NT2/D1 (cell line): ENCODE measurements at regions not wholly inside any gene's neighbourhood (a gene's known extent, or its start where the extent isn't known, plus 50 kb on each side); places are given as distances from the start of the nearest gene placed in this dataset.

ENCODE experiments used
- SUZ12 ChIP-seq: IDR thresholded peaks from 2 replicates; pipeline ENCODE4 v1.6.1; 2011; ENCODE audit not compliant: insufficient read length, insufficient read depth; ENCODE audit errors: extremely low read depth
- YY1 ChIP-seq: IDR thresholded peaks from 2 replicates; pipeline ENCODE4 v1.6.1; 2011; ENCODE audit not compliant: insufficient read length, insufficient read depth
- ZNF274 ChIP-seq: IDR thresholded peaks from 2 replicates; pipeline ENCODE4 v1.6.1; 2011; ENCODE audit warnings: mild to moderate bottlenecking, low read depth, low read length

DNA sequence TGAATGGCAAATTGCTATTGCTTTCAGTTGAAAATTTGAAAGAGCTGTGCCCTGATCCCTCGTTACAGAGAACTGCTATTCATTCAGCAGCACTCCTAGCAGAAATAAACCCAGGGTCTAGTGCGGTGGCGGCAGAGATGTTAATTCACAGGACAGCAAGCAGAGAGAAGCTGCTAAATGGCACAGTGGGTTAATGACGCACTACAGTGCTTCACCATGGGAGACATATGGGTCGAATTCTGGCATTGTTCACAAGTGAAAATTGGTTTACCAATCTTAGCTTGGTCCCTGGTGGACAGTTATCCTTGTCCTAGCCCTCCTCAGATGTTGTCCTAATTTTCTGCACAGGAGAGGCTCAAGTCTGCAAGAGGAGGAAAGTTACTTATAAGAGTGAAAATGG, 807.4 kb downstream of the TLE1 start:
- TF ChIP-seq SUZ12, result no peak
- no peak for TF ChIP-seq ZNF274
- TF ChIP-seq YY1, result no peak
